ENCODE measurements at regions not wholly inside any gene's neighbourhood (a gene's known extent, or its start where the extent isn't known, plus 50 kb on each side); places are given as distances from the start of the nearest gene placed in this dataset.

DNA sequence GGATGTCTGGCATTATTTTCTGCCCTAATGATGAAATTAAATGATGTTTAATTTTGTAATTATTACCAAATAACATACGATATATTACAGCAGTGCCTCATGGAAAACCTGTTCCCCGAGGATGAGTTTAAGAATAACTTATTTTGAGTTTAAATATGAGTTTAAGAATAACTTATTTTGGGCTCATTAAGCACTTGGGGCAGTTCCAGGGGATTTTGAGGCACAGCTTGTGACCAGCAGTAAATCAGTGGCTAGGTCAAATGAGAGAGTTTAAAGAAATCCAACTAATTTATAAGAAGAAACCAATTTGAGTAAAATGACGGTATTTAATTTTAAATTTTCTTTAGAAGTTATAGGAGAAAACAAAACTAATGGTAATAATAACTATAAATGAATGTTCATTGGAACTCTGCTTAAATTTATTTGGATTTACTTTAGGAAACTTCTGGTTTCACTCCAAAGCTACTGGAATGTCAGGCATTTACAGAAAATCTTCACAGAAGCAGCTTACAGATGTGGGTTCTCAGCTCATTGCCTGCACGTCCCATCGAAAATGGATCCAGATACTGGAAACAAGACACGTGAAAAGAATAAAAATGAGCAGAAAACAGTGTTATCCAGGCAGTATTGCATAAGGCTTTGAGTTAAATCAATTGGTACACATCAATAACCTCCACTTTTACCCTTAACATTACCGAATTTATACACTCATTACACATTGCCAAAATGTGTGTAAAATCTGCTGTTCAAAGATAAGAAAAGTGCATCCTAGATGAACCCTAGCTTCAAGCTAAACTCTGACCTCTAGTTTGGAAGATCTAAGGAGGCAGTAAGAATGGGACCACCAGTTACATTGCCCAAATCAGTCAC lies 784.5 kb upstream of the IGFBP3 start:
- DNase-seq, result no peak

DNA sequence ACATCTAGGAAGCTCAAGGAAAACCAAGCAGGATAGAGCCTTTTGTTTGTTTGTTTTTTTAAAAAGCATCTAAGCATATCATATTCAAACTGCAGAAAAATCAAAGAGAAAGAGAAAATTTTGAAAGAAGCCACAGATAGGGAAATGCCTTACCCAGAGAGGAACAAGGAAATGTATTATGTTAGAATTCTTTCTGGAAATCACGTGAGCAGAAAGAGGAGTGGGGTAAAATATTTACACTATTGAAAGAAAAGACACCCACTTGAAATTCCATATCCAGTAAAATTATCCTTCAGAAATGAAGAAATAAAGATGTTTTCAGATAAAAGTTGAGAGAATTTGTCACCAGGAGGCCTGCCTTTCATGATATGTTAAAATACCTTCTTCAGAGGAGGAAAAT lies 775.7 kb upstream of the IGFBP3 start:
- DNase-seq, result no peak

DNA sequence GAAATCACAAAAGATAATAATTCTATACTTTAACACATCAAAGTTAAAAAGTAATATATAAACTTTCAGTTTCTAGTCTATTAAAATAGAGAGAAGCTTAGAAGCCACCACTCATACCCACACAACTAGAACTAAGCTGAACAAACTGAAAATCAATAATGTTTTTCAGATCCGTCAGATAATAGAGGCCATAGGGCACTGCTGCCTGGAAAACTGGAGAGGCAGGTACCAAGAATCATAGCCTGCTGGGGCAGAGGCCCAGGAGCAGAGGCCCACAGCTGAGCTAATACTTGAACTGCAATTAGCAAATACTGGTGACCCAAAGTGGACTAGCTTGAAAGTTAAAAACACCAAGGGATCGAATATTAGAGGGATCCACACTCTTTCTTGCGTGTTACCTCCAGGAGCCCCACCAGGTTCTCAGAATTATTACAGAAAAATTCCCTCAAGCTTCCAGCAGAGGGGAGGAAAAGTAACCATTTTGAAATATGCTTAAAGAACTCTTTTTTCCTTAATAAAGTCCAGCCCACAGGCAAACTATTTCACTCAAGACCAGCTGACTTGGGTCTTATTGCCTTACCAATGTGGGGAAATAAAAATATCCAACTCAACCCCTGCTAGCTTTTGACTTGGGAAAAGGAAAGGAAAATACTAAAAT lies 774.1 kb upstream of the IGFBP3 start:
- no peak for DNase-seq

- DNase-seq, result no peak
These were observed 773.0 kb upstream of the IGFBP3 start for GRCh38 chr7:46694058-46694457.

DNA sequence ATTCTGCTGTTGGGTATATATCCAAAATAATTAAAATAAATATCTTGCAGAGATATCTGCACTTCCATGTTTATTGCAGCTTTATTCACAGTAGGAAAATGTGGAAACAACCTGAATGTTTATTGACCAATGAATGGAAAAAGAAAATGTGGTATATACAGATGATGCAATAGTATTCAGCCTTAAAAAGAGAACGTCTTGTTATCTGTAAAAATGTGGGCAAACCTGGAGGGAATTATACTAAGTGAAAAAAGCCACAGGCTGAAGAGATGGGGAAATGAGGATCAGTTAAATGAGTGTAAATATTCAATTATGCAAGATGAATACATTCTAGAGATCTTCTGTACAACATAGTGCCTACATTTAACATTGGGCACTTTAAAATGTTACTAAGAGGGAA lies 766.1 kb upstream of the IGFBP3 start:
- DNase-seq, result no peak

DNA sequence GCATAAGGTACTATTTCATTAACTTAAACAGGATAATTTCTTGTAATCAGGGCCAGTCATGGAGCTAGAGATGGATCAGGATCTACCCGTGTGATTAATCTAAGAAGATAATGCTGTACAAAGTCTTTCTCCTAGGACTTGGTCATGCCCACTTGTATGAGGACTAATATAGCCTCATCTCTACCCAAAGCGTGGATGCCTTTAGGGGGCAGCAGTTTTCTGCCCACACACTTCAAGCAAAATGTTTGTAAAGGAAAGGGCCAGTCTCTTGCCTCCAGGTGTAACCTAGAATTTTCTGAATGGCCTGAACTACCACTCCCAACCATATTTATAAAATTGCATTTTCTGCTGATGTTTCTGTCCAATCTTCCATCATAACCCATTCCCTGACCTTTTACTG lies 764.0 kb upstream of the IGFBP3 start:
- DNase-seq, result no peak

- no peak for DNase-seq
These were observed 762.0 kb upstream of the IGFBP3 start for GRCh38 chr7:46682836-46683624.

DNA sequence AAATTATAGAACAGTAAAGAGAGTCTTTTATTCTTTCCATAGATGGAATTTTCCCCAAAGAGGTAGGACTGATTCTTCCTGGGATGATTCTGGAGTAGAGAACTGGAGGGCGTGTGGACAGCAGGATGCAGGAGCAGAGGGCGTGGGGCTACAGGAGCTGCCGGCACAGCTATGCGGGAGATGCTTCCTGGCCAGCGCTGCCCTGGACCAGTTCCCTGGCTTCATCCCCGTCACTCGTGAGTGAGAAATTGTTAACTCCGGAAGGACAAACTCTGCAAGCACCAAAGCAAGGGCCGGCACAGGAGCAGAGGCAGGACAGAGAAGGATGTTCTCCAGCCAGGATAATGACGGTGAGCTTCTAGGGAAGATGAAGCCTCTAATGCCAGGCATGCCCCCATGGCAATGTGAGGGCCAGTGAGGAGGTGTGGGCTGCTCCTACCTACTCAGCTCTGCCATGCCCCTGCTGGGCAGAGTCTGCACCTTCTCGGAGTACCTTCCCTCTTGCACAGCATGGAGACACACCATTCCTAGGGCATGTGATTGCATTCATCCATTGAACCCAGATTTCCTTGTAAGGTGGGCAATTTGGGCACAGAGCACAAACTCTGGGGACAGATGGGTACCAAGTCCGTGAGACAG lies 760.9 kb upstream of the IGFBP3 start:
- DNase-seq, result no peak

GRCh38 chr7:46680147-46680546 lies 759.1 kb upstream of the IGFBP3 start:
- DNase-seq, result no peak

DNA sequence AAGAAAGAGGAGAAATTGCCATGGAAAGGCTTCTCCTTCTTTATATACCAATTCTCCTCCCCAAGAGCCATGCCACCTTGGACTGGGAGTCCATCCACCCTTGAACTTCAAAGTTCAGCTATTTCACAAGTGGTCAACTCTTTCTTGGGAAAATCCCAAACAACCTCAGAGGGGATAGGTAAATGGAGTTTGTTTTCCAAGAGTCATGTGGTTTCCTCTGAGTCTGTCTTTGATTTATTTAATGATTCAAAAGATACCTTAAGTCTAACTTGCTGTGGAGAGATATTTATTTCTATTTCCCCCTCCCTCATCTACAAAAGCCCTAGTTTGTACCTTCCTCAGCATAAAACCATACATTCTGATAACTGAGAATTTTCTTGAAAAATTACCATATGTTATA lies 758.6 kb upstream of the IGFBP3 start:
- no peak for DNase-seq

GRCh38 chr7:46678421-46678820 lies 757.3 kb upstream of the IGFBP3 start:
- DNase-seq, result no peak

DNA sequence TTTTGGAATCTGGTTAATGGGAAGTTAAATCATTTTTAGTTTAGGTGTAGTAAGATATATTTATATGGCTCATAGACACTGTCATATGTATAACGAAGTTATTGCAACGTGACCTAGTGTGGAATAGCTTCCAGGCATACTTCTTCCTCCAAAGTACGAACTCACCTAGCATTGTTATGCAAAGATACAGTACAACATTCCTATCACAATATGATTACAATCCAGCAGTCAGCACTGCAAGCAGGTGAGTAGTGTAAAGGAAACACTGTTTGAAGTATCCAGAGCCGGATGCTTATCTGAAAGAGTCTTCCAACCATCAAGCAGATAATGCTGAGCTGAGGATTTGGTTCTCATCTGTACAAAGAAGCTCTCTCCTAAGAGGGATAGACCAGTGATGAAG lies 754.4 kb upstream of the IGFBP3 start:
- DNase-seq, result no peak

DNA sequence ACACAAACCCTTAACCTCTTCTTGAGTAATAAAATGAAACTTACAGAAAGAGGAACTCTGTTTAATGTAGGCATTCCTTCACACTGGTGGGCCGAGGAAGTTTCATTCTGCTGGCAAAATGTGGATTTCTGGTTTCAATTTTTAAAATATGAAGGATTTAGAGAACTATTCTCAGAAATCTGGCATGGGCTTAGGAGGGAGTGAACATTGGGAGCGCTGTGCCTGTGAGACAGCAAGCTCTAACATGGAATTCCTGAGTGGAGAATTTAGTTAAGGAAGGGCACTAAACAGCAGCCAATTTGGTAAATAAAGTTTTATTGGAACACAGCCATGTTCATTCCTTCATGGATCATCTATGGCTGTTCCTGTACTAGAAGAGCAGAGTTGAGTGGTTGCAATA lies 751.8 kb upstream of the IGFBP3 start:
- no peak for DNase-seq

- no peak for DNase-seq
These were observed 750.2 kb upstream of the IGFBP3 start for GRCh38 chr7:46671108-46671769.

DNA sequence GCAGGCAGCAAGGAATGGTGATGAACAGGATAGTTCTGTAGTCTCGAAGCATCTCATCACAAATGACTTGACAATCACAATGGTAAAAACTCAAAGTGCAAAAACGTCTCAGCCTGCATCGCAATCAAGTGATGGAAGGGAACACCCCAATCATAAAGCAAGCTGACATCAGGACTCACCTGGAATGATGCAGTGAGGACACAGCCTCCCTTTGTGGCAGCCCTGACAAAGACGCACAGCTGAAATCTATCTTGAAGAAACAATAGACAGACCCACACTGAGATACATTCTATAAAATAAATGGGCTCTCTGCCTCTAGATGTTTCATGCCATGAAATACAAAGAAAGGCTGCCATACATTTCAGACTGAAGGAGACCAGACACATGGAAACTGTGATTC lies 748.0 kb upstream of the IGFBP3 start:
- no peak for DNase-seq

- no peak for DNase-seq
These were observed 743.4 kb upstream of the IGFBP3 start for GRCh38 chr7:46664453-46664852.

- no peak for DNase-seq
These were observed 742.0 kb upstream of the IGFBP3 start for GRCh38 chr7:46663025-46663424.

GRCh38 chr7:46661431-46661830 lies 740.4 kb upstream of the IGFBP3 start:
- no peak for DNase-seq

DNA sequence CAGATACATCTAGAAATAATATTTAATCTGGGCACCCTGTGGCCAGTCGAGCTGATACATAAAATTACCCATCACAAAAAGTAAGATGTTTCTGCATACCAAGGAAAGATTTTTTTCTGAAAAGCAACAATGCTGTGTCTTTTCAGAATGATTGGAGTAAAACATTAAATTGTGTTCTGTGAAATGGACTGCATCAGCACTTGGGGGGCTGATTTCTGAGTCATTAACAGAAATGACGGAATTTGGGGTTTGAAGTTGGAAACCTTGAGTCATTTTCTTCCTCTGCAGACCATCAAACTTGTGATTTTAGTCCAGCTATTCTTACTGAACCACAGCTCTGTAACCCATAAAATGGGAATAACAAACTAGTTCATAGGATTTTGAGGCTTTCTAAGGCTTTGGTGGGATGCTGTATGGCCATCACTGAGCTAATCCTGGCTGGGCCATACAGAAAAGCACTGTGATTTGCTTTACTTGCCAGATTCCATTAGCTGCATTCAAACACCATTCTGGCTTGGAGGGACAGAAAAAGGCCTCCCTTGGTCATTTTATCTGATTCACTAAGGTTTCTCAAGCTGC lies 739.4 kb upstream of the IGFBP3 start:
- no peak for DNase-seq

DNA sequence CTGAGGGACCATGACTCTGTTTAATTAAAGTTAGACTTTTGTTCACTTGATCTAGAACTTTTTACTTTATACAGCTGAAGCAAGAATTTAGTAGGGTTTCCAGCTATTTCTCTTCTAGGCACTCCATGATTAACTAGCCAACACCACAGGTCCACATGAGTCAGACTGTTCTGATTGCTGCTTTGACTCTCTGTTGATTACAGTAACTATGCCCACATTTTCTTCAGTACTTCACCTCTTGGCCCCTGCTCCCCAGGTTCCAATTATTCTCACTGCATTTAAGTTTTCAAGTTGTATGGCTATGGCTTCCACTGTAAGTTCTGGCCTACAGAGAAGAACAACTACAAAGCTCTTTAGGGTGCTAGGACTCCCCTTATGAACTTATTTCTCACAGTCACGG lies 737.2 kb upstream of the IGFBP3 start:
- no peak for DNase-seq

- no peak for DNase-seq
These were observed 733.7 kb upstream of the IGFBP3 start for GRCh38 chr7:46654546-46655443.

Measured in CD4-positive, alpha-beta T cell treated with Interferon alpha-2 for 1 hour (primary cell).